ENCODE measurements at regions not wholly inside any gene's neighbourhood (a gene's known extent, or its start where the extent isn't known, plus 50 kb on each side); places are given as distances from the start of the nearest gene placed in this dataset.

DNA sequence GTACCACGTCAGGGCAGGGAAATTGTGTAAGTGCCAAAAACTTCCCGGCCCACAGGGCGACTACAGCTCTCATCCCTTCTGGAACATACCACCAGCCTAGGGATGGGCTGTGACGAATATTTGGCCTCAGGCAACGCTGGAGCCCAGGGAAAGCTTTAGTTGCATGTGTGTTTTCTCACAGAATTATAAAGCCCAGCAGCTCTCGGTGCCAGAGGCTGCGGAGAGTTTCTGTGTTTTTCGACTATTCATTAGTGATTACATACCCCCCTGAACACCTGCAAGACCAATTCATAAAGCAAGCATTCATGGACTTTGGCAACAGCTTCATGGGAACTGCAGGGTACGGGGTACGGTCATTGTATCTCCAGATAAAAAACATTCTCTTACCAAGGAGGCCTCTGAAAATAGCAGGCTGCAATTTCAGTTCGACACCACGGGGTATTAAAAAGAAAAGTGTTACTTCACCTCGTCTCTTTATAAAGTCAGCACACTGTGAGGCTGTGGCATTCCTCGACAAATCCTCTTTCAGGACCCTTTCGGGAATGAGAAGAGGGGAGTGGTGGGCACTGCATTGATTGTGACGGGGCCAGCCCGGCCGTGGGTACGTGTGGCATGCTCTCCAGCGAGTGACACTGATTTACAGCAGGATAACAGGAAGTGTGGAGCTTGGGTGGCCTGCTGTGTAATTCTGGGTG is 243.6 kb upstream of the SORL1-AS1 start:
- no peak for TF ChIP-seq SIN3A (IDR thresholded peaks at IDR 0.05; ENCODE audit: borderline replicate concordance, insufficient read depth, low read depth, low read length)
- TF ChIP-seq, protein P1, sequence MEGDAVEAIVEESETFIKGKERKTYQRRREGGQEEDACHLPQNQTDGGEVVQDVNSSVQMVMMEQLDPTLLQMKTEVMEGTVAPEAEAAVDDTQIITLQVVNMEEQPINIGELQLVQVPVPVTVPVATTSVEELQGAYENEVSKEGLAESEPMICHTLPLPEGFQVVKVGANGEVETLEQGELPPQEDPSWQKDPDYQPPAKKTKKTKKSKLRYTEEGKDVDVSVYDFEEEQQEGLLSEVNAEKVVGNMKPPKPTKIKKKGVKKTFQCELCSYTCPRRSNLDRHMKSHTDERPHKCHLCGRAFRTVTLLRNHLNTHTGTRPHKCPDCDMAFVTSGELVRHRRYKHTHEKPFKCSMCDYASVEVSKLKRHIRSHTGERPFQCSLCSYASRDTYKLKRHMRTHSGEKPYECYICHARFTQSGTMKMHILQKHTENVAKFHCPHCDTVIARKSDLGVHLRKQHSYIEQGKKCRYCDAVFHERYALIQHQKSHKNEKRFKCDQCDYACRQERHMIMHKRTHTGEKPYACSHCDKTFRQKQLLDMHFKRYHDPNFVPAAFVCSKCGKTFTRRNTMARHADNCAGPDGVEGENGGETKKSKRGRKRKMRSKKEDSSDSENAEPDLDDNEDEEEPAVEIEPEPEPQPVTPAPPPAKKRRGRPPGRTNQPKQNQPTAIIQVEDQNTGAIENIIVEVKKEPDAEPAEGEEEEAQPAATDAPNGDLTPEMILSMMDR (IDR thresholded peaks at IDR 0.05) = no peak
- TF ChIP-seq, protein P2, sequence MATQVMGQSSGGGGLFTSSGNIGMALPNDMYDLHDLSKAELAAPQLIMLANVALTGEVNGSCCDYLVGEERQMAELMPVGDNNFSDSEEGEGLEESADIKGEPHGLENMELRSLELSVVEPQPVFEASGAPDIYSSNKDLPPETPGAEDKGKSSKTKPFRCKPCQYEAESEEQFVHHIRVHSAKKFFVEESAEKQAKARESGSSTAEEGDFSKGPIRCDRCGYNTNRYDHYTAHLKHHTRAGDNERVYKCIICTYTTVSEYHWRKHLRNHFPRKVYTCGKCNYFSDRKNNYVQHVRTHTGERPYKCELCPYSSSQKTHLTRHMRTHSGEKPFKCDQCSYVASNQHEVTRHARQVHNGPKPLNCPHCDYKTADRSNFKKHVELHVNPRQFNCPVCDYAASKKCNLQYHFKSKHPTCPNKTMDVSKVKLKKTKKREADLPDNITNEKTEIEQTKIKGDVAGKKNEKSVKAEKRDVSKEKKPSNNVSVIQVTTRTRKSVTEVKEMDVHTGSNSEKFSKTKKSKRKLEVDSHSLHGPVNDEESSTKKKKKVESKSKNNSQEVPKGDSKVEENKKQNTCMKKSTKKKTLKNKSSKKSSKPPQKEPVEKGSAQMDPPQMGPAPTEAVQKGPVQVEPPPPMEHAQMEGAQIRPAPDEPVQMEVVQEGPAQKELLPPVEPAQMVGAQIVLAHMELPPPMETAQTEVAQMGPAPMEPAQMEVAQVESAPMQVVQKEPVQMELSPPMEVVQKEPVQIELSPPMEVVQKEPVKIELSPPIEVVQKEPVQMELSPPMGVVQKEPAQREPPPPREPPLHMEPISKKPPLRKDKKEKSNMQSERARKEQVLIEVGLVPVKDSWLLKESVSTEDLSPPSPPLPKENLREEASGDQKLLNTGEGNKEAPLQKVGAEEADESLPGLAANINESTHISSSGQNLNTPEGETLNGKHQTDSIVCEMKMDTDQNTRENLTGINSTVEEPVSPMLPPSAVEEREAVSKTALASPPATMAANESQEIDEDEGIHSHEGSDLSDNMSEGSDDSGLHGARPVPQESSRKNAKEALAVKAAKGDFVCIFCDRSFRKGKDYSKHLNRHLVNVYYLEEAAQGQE (IDR thresholded peaks at IDR 0.05; ENCODE audit: insufficient read depth in 1 of 2, low read depth in 2 of 2, low read length in 1 of 2) = no peak
- no peak for TF ChIP-seq TCF7L2 (IDR thresholded peaks at IDR 0.05; ENCODE audit: low read depth, low read length)
- no peak for TF ChIP-seq POLR2AphosphoS5 (IDR thresholded peaks at IDR 0.05; ENCODE audit: low read depth, low read length)
- CTCF ChIA-PET = no interaction called here
- Histone ChIP-seq H3K36me3 (ENCODE audit: control insufficient read depth, insufficient read depth, low read length) (no peaks in the 10 kb centered on the region), H3K27me3 (ENCODE audit: control insufficient read depth, insufficient read depth, low read length) (peaks cover 7% of the 10 kb centered on the region; the same call in 1 of the 2 replicates), H3K4me1 (ENCODE audit: control insufficient read depth, insufficient read depth, low read length) (no peaks in the 10 kb centered on the region), H3K9me3 (ENCODE audit: control insufficient read depth, insufficient read depth, low read depth, low read length) (no peaks in the 10 kb centered on the region), H3K4me3 (ENCODE audit: low read depth in 2 of 2, low read length in 2 of 2) (no peak overlapping the region), H3K27ac (ENCODE audit: low read length) (no peak overlapping the region)
- no TSS peak for BruUV-seq (replicated peaks)
- in situ Hi-C loops (cut with HindIII; ENCODE audit: low pct_unique_long_range_greater_than_20kb, low sequenced_read_pairs) (no loop called here), intact Hi-C loops (cut with micrococcal nuclease; ENCODE audit: unreplicated experiment) (no loop called here)
- POLR2A ChIA-PET = interaction anchor here (0.6 kb wide), 1 partner anchor 1647 kb away, joined by 4 read pairs; no protein-coding TSS in a partner anchor
- no peak for DNase-seq (ENCODE audit: low read depth, low spot score)
- ATAC-seq = 0 out of 2 replicates have a peak, but pooled peaks have one; percentile 12

DNA sequence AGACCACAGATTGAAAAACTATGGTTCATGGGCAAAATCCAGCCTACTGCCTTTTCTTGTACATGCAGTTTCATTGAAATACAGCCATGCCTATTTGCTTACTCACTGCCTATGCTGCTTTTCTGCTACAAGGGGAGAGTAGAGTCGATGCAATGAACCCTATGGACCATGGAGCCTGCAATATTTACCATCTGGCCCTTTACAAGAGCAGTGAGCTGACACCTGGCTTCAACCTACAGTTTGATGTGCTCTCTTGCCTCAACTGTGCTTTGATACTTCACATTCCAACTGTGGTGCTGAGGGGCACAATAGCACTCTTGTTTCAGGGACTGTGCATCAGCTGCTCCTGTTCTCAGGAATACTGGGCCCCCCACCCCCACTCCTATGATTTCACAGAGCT is 239.5 kb upstream of the SORL1-AS1 start:
- Histone ChIP-seq H3K4me3 (ENCODE audit: low read depth in 2 of 2, low read length in 2 of 2) (no peak overlapping the region), H3K4me1 (ENCODE audit: control insufficient read depth, insufficient read depth, low read length) (no peaks in the 10 kb centered on the region), H3K36me3 (ENCODE audit: control insufficient read depth, insufficient read depth, low read length) (no peaks in the 10 kb centered on the region), H3K9me3 (ENCODE audit: control insufficient read depth, insufficient read depth, low read depth, low read length) (no peaks in the 10 kb centered on the region), H3K27ac (ENCODE audit: low read length) (no peak overlapping the region), H3K27me3 (ENCODE audit: control insufficient read depth, insufficient read depth, low read length) (no peaks in the 10 kb centered on the region)
- intact Hi-C loops (cut with micrococcal nuclease; ENCODE audit: unreplicated experiment) = no loop called here
- no TSS peak for BruUV-seq (replicated peaks)
- ChIA-PET CTCF (no interaction called here), POLR2A (no interaction called here)
- no peak for TF ChIP-seq TCF7L2 (IDR thresholded peaks at IDR 0.05; ENCODE audit: low read depth, low read length)
- TF ChIP-seq, protein P1 (IDR thresholded peaks at IDR 0.05) = no peak
- TF ChIP-seq, protein P2 (IDR thresholded peaks at IDR 0.05; ENCODE audit: insufficient read depth in 1 of 2, low read depth in 2 of 2, low read length in 1 of 2) = no peak
- TF ChIP-seq SIN3A (IDR thresholded peaks at IDR 0.05; ENCODE audit: borderline replicate concordance, insufficient read depth, low read depth, low read length) = no peak
- TF ChIP-seq POLR2AphosphoS5 (IDR thresholded peaks at IDR 0.05; ENCODE audit: low read depth, low read length) = no peak
- ATAC-seq = no peak
- DNase-seq (ENCODE audit: low read depth, low spot score) = no peak
- in situ Hi-C loops (cut with HindIII; ENCODE audit: low pct_unique_long_range_greater_than_20kb, low sequenced_read_pairs) = no loop called here

All from Panc1 (cell line).